Colonic mucosa (tissue), 4 donors: ENCODE measurements at regions not wholly inside any gene's neighbourhood (a gene's known extent, or its start where the extent isn't known, plus 50 kb on each side); places are given as distances from the start of the nearest gene placed in this dataset.

ENCODE experiments used
- DNase-seq: peaks from one replicate; pipeline ENCODE4 v3.0.0-alpha.2; 2020
- H3K27ac ChIP-seq: fragments of 200-600 bp; one replicate; pipeline ENCODE4 v1.8.0; 2021
- H3K27me3 ChIP-seq: fragments of 200-600 bp; one replicate; pipeline ENCODE4 v1.8.0; 2021
- H3K36me3 ChIP-seq: fragments of 200-600 bp; one replicate; pipeline ENCODE4 v1.8.0; 2021
- H3K4me1 ChIP-seq: fragments of 200-600 bp; one replicate; pipeline ENCODE4 v1.8.0; 2021; ENCODE audit warnings: mild to moderate bottlenecking
- H3K4me3 ChIP-seq: fragments of 200-600 bp; one replicate; pipeline ENCODE4 v1.8.0; 2021
- H3K9ac ChIP-seq, 2 donors: one replicate each; pipeline ENCODE4 v1.7.0; 2013; ENCODE audit warnings: control low read depth in 2 of 2, low read depth in 2 of 2, low read length in 2 of 2
- H3K9me3 ChIP-seq: fragments of 200-600 bp; one replicate; pipeline ENCODE4 v1.8.0; 2021
- CTCF ChIP-seq: fragments of 200-600 bp; IDR thresholded peaks from one replicate; pipeline ENCODE4 v1.8.0; 2022; ENCODE audit warnings: antibody characterized with exemption, mild to moderate bottlenecking
- intact Hi-C: fragments of 100-400 bp; cut with DNase I; formaldehyde crosslinking; loops from one replicate; pipeline ENCODE4 v1.14.1; 2022
- donor health status: healthy.
- donor health status: DM: no; HTN: no; CAD: no.
- donor health status: DM: no; HTN: no; CAD: no.

- Histone ChIP-seq H3K36me3 (no peaks in the 10 kb centered on the region), H3K4me1 (no peaks in the 10 kb centered on the region), H3K27me3 (no peaks in the 10 kb centered on the region), H3K9ac (no peak overlapping the region), H3K4me3 (no peak overlapping the region), H3K9me3 (no peaks in the 10 kb centered on the region), H3K27ac (no peak overlapping the region)
- no peak for TF ChIP-seq CTCF
- no peak for DNase-seq
- intact Hi-C loops: no loop called here
Observed at GRCh38 chr3:182366746-182367145, 426.6 kb upstream of the ATP11B start.

GRCh38 chr3:182369861-182370260, 423.4 kb upstream of the ATP11B start:
- H3K9ac ChIP-seq: no peak overlapping the region
- TF ChIP-seq CTCF: no peak
- H3K27ac ChIP-seq: no peak overlapping the region
- H3K4me3 ChIP-seq: no peak overlapping the region
- no peaks in the 10 kb centered on the region for H3K36me3 ChIP-seq
- no peaks in the 10 kb centered on the region for H3K4me1 ChIP-seq
- no peaks in the 10 kb centered on the region for H3K27me3 ChIP-seq
- H3K9me3 ChIP-seq: no peaks in the 10 kb centered on the region
- DNase-seq: no peak
- intact Hi-C loops: no loop called here

GRCh38 chr3:182370949-182371348, 422.4 kb upstream of the ATP11B start:
- H3K27me3 ChIP-seq: no peaks in the 10 kb centered on the region
- H3K9me3 ChIP-seq: no peaks in the 10 kb centered on the region
- no peak overlapping the region for H3K9ac ChIP-seq
- no peak for TF ChIP-seq CTCF
- no peak overlapping the region for H3K4me3 ChIP-seq
- no peak overlapping the region for H3K27ac ChIP-seq
- no peaks in the 10 kb centered on the region for H3K4me1 ChIP-seq
- intact Hi-C loops: no loop called here
- no peaks in the 10 kb centered on the region for H3K36me3 ChIP-seq
- no peak for DNase-seq

- H3K9ac ChIP-seq: no peak overlapping the region
- intact Hi-C loops: no loop called here
- H3K4me3 ChIP-seq: no peak overlapping the region
- TF ChIP-seq CTCF: no peak
- no peak overlapping the region for H3K27ac ChIP-seq
- H3K27me3 ChIP-seq: no peaks in the 10 kb centered on the region
- H3K4me1 ChIP-seq: no peaks in the 10 kb centered on the region
- no peaks in the 10 kb centered on the region for H3K36me3 ChIP-seq
- no peak for DNase-seq
- no peaks in the 10 kb centered on the region for H3K9me3 ChIP-seq
Observed at GRCh38 chr3:182375916-182376315, 417.4 kb upstream of the ATP11B start.

GRCh38 chr3:182382112-182382857, 411.0 kb upstream of the ATP11B start:
- Histone ChIP-seq H3K27ac (no peak overlapping the region), H3K4me1 (no peaks in the 10 kb centered on the region), H3K36me3 (no peaks in the 10 kb centered on the region), H3K9ac (no peak overlapping the region), H3K27me3 (no peaks in the 10 kb centered on the region), H3K9me3 (no peaks in the 10 kb centered on the region), H3K4me3 (no peak overlapping the region)
- intact Hi-C loops: no loop called here
- no peak for DNase-seq
- TF ChIP-seq CTCF: no peak
